SK-N-MC (cell line): ENCODE measurements at regions not wholly inside any gene's neighbourhood (a gene's known extent, or its start where the extent isn't known, plus 50 kb on each side); places are given as distances from the start of the nearest gene placed in this dataset.

ENCODE experiments used
- DNase-seq: peaks from one replicate; pipeline ENCODE4 v3.0.0-alpha.2; 2011; ENCODE audit warnings: low read depth, low spot score
- H3K27ac ChIP-seq: fragments of 200-600 bp; sonication (generic); 2 replicates; pipeline ENCODE4 v1.5.1; 2016; ENCODE audit warnings: mixed run types
- H3K36me3 ChIP-seq: fragments of 200-600 bp; sonication (generic); 2 replicates; pipeline ENCODE4 v1.6.1; 2017; ENCODE audit warnings: antibody characterized with exemption, low read length, mixed read lengths; ENCODE audit not compliant: insufficient read depth
- H3K4me3 ChIP-seq: fragments of 200-600 bp; sonication (generic); 2 replicates; pipeline ENCODE4 v1.5.1; 2016
- H3K9ac ChIP-seq: fragments of 200-600 bp; sonication (generic); 2 replicates; pipeline ENCODE4 v1.8.0; 2017; ENCODE audit warnings: mixed run types, mixed read lengths; ENCODE audit not compliant: insufficient read length
- H3K9me3 ChIP-seq: fragments of 200-600 bp; sonication (generic); 2 replicates; pipeline ENCODE4 v1.6.1; 2017; ENCODE audit warnings: low read depth, mild to moderate bottlenecking, antibody characterized with exemption, low read length, moderate library complexity, mixed read lengths
- EZH2 ChIP-seq: fragments of 200-600 bp; sonication (generic); IDR thresholded peaks from one replicate; pipeline ENCODE4 v1.6.1; 2017; ENCODE audit warnings: antibody characterized with exemption
- FOXP2 ChIP-seq: optimal IDR thresholded peaks from 2 replicates; pipeline ENCODE3; 2011; ENCODE audit warnings: mild to moderate bottlenecking, moderate library complexity; ENCODE audit not compliant: insufficient read depth; ENCODE audit errors: extremely low read length, control extremely low read depth
- POLR2AphosphoS5 ChIP-seq: IDR thresholded peaks from 2 replicates; pipeline ENCODE4 v1.6.1; 2012; ENCODE audit warnings: mild to moderate bottlenecking, low read depth, low read length, borderline replicate concordance

DNA sequence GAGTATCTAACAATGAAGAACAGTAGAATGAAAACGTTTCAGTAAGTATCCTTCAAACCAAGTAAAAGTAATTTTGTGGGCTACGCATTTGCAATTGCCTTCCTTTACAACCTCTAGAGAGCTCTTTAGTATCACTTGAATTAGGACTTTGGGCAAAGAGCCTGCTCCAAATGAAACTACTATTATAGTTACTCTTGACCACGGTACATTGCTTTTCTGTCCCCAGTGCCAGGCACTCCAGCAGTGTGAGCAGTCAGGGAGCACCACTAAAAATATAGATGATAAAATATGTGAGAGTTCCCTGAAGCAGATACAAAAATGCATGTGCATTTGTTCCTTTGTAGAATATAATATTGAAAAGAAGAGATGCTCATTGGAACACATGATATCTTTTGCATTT, 450.1 kb upstream of the MANEA start:
- Histone ChIP-seq H3K27ac (no peak overlapping the region), H3K9ac (no peak overlapping the region), H3K36me3 (no peaks in the 10 kb centered on the region), H3K4me3 (no peak overlapping the region), H3K9me3 (no peaks in the 10 kb centered on the region)
- TF ChIP-seq FOXP2, result no peak
- no peak for TF ChIP-seq EZH2
- TF ChIP-seq POLR2AphosphoS5, result no peak
- DNase-seq, result no peak

DNA sequence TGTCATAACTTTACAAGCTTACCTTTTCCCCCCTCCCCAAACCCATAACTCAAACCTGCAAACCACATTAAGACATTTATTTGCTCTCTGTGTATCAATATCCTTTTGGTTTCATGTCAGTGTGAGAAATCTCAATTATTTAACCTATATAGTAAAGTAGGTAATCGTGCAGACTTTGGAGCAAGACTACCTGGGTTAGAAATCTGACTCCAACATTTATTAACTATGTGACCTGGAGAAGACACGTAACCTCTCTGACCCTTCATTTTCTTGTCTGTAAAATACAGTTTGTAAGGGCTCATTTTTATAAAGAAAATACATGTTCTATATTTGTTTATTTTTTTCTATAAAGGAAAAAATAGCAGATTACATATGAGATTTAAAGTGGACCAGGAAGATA, 448.9 kb upstream of the MANEA start:
- no peak overlapping the region for H3K27ac ChIP-seq
- H3K9ac ChIP-seq, result no peak overlapping the region
- no peak overlapping the region for H3K4me3 ChIP-seq
- TF ChIP-seq FOXP2 (no peak), EZH2 (no peak), POLR2AphosphoS5 (no peak)
- DNase-seq, result no peak
- no peaks in the 10 kb centered on the region for H3K9me3 ChIP-seq
- H3K36me3 ChIP-seq, result no peaks in the 10 kb centered on the region

DNA sequence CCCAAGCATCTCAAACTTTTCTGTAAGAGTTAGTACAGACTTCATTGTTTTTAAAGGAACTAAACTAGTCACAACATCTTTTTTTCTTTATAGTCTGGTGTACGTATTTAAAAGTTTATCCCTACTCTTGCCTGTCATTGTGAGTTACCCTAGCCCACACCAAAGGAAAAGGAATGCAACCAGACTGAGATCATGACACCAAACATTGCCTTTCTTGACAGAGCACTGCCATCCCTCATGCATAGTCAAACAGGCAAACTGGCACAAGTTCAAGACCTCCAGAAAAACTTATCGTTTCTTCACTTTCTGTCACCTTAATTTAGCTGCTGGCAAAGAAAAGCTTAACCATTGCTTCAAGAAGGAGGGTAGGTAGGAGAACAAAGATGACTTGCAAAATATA, 448.4 kb upstream of the MANEA start:
- no peak for DNase-seq
- Histone ChIP-seq H3K4me3 (no peak overlapping the region), H3K27ac (no peak overlapping the region), H3K9me3 (no peaks in the 10 kb centered on the region), H3K36me3 (no peaks in the 10 kb centered on the region), H3K9ac (no peak overlapping the region)
- TF ChIP-seq POLR2AphosphoS5 (no peak), FOXP2 (no peak), EZH2 (no peak)

DNA sequence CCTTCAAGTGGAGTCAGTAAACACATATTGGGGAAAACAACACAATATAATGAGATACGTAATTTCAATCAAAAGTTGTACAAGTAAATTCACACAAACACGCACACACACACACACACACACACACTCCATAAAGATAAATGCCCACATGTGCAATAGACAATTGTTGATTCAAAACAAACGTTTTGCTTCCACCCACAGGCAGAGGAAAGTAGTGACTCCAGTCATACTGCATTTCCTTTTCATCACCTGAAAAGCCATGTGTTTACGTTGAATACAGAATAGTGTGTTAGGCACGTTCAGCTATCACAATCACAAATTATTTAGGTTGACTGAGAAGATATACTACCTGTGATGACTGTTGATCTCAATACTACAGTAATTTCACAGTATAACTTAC, 443.8 kb upstream of the MANEA start:
- Histone ChIP-seq H3K9ac (no peak overlapping the region), H3K36me3 (no peaks in the 10 kb centered on the region), H3K27ac (no peak overlapping the region), H3K4me3 (no peak overlapping the region), H3K9me3 (no peaks in the 10 kb centered on the region)
- DNase-seq, result peak; percentile 10
- TF ChIP-seq EZH2 (no peak), POLR2AphosphoS5 (no peak), FOXP2 (no peak)

DNA sequence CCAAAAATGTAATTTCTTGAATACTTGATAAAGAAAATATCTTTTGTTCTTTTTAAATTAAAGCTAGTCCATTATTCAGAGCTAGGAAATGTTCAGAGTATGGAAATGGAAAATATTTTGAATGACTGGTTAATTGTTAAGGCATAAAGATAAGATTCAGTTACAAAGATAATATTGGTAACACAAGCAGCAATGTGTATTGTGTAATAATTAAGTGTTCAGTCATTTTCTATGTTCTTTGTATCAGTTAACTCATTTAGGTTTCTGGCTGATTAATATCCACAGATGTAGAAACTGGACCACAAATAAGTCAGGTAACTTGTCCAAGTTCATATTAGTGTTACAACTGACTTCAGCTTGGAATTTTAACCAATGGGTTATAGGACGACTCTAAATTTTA, 442.2 kb upstream of the MANEA start:
- TF ChIP-seq EZH2 (no peak), POLR2AphosphoS5 (no peak), FOXP2 (no peak)
- Histone ChIP-seq H3K4me3 (no peak overlapping the region), H3K27ac (no peak overlapping the region), H3K9ac (no peak overlapping the region), H3K9me3 (no peaks in the 10 kb centered on the region), H3K36me3 (no peaks in the 10 kb centered on the region)
- DNase-seq, result no peak

DNA sequence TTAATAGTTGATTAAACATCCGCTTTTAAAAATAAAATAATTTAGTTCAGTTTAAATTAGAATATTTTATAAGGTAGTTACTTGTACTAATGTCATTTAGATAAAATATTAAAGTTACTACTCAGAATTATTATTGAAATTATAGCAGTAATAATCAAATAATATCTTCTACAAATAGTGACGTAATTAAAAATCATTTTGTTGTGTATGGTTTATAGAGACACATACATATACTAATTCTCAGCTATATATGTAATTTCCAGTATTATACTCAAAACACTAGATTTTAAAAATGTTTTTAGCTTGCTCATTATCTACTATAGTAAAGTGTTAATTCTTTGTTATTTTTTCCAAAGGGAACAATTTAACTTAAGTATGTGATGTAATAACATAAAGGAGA, 435.2 kb upstream of the MANEA start:
- Histone ChIP-seq H3K36me3 (no peaks in the 10 kb centered on the region), H3K4me3 (no peak overlapping the region), H3K9me3 (no peaks in the 10 kb centered on the region), H3K27ac (no peak overlapping the region), H3K9ac (no peak overlapping the region)
- DNase-seq, result no peak
- no peak for TF ChIP-seq EZH2
- TF ChIP-seq POLR2AphosphoS5, result no peak
- TF ChIP-seq FOXP2, result no peak

DNA sequence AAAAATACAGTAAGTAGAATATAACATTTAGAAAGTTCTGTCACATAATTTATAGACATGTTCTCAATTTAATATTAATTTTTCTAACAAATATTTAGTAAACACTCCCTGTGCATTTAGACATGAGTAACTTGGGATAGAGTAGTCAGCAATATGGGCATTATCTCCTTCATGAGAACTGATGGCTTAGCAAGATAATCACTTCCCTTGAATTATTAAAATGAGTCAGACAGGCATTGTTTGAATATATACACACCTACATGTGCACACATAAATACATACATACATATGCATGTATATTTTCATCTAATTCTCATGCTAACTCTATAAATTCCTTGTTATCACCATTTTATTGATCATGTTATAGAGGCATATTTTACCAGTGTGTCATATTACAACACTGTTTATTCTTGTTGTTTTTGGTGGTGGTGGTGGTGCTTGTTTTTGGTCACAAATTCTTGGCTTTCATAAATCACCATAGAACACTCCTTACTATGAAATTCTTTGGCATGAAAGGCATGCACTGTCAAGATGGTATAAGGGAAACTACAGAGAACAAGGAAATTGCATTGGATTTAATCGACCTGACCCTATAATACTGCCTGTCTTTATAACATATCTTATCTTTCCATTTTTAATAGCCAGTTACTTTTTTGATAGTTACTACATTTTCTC, 434.5 kb upstream of the MANEA start:
- H3K27ac ChIP-seq, result no peak overlapping the region
- no peaks in the 10 kb centered on the region for H3K9me3 ChIP-seq
- DNase-seq, result no peak
- H3K36me3 ChIP-seq, result no peaks in the 10 kb centered on the region
- TF ChIP-seq FOXP2 (no peak), EZH2 (no peak), POLR2AphosphoS5 (no peak)
- no peak overlapping the region for H3K4me3 ChIP-seq
- H3K9ac ChIP-seq, result no peak overlapping the region

DNA sequence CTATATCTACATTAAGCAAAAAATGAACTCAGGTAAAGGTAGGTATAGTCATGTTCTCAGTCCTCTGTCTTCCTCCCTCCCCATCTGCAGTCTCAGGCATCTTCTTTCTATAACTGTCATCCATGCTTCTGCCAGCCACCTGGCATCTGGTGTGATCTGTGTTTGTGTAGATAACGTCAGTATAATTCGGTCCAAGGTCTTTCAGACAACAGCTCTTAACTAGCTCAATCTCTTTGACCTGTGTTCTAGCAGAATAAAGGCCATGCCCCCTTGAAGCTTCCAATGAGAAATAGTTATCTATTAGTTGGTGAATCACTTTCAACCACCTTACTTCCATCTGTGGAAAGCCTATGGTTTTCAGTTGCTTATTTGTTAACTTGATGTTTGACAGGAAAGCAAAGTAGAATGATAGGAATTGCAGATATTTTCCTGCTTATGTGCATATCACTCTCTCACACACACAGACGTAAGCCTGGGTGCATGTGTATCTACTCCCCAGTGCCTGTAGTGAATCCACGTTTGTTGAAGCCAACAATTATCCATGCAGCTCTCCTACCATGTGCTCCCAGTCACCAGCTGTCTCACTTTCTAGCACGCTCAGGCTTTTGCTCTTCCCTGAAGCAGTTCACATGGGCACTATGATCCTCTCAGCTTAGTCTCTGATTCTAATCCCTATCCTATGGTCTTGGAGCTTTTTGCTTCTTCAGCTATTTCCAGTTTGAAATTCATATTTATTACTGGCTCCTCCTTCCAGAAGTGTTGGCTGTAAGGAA, 433.7 kb upstream of the MANEA start:
- H3K27ac ChIP-seq, result no peak overlapping the region
- H3K4me3 ChIP-seq, result no peak overlapping the region
- no peaks in the 10 kb centered on the region for H3K9me3 ChIP-seq
- no peak overlapping the region for H3K9ac ChIP-seq
- no peak for DNase-seq
- TF ChIP-seq POLR2AphosphoS5 (no peak), FOXP2 (no peak), EZH2 (no peak)
- H3K36me3 ChIP-seq, result no peaks in the 10 kb centered on the region
